Fibroblast of peridontal ligament (primary cell): ENCODE measurements at regions not wholly inside any gene's neighbourhood (a gene's known extent, or its start where the extent isn't known, plus 50 kb on each side); places are given as distances from the start of the nearest gene placed in this dataset.

Source experiments
- DNase-seq: peaks from one replicate; pipeline ENCODE4 v3.0.0-alpha.2; 2010; ENCODE audit errors: extremely low read depth

DNA sequence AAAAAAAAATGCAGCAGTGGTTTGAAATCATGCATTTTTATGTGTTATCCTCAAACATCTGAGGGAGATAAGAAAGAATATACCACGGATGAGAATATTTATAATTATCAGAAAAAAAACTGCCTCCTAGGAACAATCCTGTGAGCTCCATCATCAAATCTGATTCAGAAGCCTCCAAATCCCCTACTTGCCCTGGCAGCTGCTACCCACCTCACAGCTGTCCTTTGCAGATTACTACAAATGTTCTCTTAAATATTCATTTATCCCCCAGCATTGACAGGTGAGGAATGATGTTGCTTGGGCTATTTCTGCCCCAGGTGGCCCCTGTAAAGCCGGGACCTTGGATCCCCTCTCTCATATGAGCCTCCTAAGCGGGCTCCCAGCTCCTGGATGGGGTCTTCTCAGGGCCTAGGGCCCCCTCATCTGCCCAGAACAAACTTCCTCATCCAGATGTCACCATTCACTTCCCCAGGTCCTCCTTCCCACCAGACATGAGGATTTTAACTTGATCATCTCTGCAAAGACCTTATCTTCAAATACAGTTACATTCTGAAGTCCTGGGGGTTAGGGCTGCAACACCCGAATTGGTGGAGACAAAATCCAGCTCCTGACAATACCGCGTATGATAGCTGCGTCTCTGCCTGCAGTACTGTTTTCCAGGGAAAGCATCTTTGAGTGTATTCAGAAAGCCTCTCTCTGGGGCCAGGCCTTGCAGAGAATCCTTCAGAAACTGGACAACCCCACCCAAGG lies 81.9 kb upstream of the INSIG1 start:
- DNase-seq: no peak

DNA sequence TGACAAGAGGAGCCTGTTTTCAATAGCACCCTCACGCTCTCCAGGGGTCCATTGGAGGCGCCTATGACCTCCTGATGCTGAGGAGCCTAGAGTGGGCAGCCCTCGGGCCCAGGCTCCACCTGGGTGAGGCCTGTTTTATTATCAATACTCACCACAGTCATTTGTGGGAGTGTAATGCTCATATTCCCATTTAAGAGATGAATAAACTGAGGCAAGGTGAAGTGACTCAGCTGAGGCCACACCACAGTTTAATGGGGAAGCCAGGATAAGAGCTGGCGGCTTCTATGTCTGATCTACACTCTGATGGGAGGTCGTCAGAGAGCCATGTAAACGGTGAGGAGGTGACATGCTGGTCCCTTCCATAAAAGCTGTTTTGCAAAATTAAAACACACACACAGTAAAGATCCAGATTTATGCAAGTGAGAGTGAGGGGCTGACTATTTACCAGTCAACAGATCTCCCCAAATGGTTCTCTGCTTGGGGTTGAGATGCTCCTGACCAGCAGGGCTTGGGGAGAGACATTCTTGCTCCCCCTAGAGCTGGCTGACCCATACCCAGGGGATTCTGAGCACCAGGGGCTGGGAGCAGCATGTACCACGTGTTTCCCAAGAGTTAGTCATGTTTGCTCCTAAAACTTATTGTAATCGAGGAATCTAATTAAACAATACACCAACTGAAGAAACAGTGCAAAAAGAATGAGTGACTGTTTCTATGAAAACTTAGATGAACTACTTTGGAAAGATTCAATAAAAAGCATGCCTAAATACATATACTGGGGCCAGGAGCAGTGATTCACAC lies 81.0 kb upstream of the INSIG1 start:
- DNase-seq: peak; percentile 26

DNA sequence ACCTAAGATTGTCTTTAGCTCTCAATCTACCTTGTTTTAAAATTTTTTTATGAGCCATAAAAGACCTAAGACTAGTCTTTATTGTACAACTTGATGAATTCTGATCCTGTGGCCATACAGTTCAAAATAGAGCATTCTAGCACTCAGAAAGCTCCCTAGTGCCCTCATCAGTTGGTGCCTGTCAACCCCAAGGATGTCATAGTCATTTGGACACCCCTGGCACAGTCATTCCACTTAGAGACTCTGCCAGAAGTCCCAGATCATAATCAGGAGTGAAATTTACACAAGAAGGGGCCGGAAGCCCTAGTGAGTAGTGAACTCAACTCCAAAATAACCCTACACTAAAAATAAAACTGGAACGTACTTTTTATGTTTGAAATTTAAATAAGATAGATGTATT lies 80.0 kb upstream of the INSIG1 start:
- no peak for DNase-seq

DNA sequence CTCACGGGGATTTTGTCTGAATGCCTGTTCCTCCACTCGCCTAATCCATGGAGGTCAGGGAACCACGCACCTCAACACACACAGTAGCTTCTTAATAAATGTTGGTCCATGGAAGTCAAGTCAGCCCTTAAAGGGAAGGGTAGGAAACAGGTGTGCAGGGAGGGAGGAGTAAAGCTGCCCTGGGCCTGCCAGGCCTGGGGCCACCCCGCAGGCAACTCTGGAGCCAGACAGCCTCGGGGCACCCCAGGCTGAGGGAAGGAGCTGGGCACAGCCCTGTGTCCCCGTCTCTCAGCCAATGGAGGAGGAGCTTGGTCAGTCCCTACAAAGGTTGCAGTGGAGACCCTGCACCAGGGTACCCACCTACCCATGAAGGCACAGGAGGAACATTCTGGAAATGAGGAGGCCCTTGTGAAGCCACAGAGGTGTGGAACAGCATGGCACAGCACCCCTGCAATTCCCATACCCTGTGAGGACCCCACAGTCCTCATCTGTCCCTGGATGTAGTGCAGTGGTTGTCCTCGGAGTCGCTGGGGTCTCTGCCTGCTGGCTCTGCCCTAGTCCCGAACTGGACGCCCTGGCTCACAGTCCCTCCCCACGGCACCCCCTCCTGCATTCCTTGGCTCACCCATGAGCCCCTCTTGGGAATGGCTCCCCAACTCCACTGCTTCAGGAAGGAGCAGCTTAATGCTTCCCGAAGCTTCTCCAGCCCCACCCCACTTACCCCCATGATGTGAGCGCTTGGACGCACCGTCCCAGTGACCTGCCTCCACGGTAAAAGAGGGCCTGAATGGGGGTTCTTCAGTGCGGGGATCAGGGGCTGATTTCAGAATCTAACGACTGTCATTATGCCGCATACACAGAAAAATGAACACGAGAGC lies 79.2 kb upstream of the INSIG1 start:
- no peak for DNase-seq

DNA sequence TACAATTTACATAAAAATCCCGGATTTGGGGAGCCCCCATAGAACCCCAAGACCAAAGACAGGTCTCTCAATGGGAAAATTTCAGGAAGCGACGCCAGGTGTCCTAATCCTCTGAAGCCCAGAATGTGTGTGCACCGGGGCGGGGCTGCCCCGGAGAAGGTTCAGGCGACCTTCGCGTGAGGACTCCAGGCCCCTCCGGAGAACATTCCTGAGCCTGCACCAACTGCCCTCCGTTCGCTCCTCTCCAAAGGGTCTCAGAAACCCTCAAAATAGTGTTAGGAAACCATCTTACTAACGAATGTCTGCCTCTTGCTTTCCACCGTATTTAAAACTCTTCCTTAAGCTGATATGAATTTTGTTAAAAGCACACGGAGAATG lies 78.5 kb upstream of the INSIG1 start:
- no peak for DNase-seq

DNA sequence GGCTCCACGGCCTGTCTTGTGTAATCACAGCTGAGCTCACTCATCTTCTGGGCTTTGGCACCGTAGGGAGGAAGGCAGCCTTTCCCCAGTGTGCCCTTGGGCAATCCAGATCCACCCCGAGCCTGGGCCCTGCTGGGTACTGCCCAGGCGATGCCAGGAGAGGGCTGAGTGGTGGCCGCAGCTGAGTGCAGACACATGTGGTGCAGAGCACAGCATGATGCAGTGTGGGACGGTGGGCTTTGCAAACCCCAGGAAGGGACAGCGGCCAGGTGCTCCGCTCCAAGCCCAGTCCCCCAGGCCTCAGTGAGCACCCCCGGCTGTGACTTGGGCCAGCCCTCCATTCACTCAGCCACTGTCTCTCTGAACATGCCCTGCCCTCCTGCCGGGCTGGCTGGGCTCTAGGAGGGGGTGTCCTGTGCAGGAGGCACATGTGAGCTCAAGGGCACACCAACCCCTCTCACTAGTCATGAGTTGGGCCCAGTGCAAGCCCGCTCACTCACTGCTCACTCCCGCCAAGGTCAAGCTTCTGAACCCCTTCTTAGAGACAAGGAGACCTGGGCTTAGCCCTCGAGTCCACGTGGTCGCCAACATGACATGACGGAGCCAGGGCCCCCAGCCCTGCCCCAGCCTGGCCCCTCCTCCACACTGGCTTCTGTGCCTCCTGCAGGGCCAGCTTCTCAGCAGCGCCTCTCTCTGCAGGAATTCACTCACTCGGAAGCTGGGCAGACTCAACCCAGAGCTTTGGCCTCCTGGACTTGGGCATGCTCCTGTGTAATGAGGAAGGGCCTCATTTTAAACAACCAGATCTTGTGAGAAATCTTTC lies 77.5 kb upstream of the INSIG1 start:
- DNase-seq: peak; percentile 36

DNA sequence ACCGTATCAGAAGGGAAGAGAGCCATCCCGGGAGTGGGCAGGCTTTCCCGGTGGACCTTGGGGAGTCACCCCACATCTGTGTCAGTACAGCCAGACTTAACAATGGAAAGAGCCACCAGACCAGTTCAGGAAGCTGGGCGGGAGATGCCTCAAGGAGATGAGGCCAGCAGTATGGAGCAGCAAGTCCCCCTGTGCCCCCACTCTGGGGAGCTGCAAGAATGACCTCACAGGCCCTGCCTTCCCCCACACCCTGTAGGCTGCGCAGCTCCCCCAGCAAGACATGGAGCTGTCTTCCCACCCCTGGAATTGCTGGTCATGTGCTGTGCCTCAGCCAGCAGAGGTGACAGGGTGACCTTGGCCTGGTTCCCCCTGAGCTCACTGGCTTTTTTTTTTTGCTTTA lies 76.8 kb upstream of the INSIG1 start:
- DNase-seq: no peak

DNA sequence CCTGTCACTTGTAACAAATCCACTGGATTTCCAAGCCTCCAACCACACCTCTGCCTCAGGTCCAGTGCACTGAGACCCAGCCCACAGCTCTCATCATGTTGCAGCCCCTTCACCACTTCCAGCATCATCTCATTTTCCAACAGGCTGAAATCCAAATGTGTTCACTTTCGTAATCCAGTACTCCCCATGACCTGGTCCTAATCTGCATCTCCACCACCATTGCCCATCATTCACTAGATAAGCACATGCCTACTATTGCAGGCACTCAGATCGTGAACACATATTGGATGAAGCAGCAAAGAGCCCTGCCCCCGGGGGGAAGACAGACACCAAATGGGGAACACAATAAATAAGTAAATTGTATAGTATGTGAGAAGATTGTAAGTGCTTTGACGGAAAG lies 76.1 kb upstream of the INSIG1 start:
- no peak for DNase-seq

DNA sequence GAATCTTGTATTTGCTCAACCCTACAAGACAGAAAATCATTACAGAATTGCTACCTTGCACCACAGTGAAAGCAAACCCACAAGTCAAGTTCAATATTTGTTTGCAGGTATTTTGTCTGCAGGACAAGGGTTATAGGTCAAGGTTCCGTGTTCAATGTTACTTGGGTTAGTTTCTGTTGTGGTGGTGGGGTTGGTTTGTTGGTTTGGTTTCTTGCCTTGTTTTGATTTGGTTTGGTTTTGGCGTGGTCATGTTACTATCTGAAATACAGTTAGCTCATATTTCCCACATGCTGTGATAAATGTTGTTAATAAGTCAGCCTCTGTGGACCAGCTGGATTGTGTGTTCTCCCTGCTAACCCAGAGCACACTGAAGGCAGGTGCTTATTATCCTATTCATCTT lies 75.6 kb upstream of the INSIG1 start:
- peak; percentile 31 for DNase-seq

DNA sequence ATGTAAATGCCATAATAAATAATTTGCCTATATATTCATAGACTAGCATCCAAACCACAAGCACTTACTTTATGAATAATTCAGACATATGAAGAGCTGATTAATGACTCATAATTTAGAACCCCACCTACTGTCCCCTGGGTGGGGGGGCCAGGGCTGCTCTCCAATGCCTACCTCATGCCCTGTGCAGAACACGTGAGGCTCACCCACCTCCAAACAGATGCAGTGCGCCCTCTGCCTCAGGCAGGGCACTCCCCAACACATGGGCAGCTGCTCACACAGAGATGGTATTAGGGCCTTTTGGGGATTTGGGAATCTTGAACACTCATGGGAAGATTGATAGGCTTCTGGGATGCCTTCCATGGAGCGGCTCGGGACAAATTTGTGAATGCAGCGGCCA lies 75.1 kb upstream of the INSIG1 start:
- DNase-seq: no peak

DNA sequence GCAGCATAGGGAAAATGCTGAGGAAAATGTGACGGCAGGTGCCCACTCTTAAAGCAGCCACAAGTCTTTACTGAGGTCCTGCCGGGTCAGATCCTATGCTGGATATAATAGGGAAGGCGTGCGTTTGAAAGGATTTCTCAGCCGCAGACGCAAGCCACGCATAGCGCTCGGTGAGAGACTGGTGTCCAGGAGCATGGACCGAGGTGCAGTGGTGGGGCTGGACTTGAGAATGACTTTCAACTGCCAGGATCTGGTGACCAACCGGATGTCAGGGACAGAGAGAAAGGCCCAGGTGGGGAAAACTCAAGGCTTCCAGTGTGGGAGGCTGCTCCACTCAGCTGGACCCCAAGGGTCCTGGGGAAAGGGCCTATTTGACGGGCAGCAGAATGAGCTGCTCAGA lies 74.7 kb upstream of the INSIG1 start:
- DNase-seq: no peak

DNA sequence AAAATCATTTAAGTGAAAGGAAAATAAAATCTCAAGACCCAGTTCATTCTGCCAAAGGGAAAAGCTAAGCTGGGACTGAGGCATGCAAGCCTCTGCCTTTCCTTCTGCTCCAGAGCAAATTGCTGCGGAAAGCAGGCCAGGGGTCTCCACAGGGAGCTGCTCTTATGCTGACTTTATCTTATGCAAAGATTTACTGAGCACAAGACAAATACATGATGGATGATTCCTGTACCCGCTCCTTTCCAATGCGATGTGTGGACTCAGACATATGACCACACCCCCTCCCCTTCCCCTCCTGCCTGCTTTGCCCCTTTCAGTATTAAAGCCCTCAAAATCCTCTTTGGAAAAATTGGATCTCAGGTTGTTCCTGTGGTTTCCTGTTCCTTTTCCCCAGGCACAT lies 74.2 kb upstream of the INSIG1 start:
- no peak for DNase-seq

DNA sequence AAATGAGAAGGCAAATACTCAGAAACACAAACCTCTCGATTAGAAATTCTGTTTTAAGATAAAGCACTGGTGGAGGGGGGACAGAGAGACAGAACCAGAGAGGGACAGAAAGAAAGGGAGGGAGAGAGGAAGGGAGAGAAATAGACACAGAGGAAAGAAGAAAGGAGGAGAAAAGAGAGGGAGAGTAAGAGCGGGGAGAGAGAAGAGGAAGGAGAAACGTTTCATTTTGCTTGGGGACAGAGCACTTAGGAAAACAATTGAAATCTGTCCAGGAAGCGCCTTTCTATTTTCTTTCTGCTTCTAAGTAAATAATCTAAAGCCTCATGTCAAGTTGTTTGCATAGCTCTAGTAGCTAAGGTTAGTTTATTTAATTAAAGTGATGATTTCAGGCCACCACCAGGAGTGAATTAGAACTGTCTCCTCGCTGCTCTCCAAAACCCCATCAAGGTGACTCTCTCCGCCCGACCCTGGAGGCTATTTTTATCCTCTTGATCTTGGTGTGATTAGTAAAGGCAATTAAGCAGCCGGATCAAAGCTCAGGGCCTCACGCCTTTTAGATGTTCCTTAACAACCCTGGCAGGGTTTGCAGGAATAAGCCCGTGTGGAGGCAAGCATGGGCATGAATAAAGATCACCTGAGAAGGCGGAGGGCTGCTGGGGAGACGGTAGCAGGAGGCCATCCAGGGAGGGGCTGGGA lies 73.4 kb upstream of the INSIG1 start:
- DNase-seq: no peak

DNA sequence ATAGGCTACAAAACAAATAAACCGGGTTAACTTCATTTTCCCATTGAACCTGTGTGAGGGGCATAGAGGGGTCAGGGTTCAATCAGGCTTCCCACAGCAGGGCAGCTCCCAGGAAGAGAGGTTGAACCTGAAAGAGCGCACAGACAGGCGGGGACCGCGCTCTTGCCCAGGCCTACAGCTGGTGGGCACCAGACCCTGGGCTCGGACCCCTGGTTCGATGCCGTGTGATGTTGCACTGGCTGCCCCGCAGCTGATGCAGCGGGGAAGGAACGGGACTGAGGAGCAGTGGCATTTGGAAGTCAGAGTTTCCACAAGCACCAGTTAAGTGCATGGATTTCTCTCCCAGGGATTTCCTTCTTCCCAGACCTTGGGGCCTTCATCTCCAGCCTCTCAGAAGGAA lies 72.6 kb upstream of the INSIG1 start:
- DNase-seq: no peak

DNA sequence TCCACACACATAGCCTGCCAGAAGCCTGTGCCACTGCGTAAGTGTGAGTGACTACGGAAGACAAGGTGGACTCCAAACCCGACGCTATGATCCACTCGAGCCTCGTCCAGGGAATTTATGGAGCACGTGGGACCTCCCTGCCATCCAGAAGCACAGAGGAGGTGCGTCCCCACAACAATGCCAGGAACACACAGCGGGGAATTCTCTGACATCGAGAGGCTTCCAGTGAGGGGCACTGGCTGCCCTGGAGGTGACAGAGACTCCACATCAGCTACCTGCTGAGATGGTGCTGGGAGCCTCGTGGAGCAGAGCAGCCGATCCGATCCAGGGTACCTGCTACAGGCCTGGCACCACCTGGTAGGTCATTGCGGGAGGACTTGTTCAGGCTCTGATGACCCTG lies 72.2 kb upstream of the INSIG1 start:
- DNase-seq: no peak

DNA sequence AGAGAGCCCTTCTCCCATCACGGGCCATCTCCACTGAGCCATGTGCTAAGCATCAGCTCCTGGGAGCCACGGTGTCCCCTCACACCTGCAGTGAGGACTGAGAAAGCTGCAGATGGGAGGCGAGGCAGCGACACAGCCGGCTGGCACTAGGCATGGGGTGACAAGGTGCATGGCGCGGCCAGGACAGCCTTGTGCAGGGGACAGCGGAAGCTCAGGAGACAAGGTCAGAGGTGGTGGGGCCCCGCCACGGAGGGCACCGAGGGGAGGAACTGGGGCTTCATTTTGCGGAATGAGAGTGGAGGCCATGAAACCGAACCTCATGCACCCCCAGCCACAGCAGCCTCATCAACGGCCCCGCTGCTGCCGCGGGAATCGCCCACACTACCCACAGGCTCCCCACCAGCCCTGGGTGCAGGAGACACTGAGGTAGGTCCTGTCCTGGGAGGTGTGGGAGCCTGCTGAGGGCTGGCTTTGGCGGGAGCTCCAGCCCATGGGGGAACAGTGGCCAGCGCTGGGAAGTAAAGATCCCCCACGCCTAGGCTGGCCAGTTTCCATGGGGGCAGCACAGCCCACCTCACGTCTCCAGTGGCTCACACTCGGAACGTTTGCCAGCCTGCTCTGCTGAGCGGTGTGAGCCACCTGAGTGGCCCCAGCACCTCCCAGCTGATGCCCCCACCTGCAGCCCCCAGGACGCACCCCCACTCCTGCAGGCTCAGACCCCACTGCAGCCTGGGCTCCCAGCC lies 71.2 kb upstream of the INSIG1 start:
- DNase-seq: no peak

DNA sequence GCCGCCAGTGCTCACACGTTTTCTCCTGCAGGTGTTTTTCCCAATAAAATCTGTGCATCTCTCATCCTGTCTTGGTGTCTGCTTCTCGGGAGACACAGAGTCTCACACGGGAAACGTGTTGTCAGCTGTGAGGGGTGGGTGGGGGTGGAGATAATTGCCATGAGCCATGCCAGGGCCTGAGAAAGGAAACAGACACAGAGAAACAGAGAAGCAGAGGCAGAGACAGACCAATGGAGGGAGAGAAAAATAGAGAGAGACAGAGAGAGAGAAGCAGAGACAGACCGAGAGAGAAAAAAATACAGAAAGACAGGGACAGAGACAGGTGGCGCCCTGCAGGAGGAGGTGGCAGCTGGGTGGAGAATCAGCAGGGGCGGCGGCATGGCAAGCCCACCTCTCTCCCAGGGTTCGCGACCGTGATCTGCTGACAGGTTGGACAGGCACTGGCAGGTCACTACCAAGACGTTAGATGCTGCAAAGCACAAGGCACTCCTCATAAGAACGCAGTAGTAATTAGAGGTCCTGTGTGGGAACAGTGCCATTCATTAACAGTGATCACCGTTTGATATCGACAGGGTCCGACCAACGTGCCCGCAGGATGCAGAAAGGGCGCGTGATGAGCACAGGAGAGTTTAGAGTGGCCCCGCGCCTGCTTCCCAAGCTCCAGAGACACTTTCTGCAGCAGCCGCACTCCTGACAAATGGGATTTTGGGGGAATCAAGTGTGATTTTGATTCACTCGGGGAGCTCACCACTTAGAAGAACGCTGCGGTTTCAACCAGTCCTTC lies 70.5 kb upstream of the INSIG1 start:
- no peak for DNase-seq

DNA sequence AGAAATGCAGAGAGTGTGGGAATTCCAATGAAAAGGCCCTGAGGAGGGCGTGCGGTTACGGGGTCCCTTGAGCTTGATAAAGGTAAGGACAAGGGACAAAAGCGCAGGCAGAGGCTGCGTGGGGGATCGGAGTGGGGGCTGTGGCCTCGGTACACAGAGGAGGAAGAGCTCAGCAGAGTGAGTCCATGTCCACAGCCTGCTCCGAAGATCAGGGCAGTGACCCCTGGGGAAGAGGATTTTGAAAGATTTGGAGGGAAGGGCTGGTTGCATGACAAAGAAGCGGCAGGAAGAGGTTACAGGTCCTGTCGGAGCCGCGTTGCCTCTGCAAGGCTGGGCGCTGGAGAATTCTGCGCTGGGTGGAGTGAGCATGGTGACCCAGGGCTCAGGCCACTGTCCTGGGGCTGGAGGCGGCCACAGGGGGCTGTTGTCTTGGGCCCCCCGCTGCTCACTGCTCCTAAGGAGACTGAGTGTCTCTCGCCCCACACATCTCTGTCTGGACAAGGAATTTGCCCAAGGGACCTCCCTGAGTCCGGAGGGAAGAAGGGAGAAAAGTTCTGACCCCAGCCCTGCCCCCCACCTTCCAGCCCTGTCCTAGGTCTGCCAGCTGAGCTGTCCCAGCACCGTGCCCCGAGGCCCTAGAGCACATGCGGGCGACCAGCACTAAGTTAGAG lies 69.8 kb upstream of the INSIG1 start:
- no peak for DNase-seq

DNA sequence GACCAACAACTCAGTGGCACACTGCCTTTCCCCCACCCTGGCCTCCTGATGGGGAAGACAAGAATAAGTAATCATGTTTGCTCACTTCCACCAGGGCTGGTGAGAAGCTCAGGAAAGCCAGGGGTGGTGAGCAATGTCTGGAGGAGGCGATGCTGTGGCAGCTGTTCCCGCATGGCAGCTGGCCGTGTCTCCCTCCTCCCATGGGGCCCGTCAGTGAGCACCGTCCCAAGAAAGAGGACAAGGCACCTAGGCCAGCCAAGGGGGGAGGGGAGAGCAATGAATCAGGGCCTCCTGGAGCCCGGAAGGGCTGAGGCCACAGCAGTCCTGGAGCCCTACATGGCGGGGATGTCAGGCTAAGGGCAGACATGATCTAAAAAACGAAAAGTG lies 69.2 kb upstream of the INSIG1 start:
- no peak for DNase-seq
